MM.1S (cell line): ENCODE measurements at regions not wholly inside any gene's neighbourhood (a gene's known extent, or its start where the extent isn't known, plus 50 kb on each side); places are given as distances from the start of the nearest gene placed in this dataset.

Source experiments
- CTCF ChIP-seq: fragments of 300-600 bp; sonication (generic); IDR thresholded peaks from 2 replicates; pipeline ENCODE4 v1.5.1; 2016; ENCODE audit warnings: antibody characterized with exemption, low read length, mixed read lengths
- EZH2 ChIP-seq: fragments of 300-600 bp; sonication (generic); optimal IDR thresholded peaks from 2 replicates; pipeline ENCODE3; 2017; ENCODE audit warnings: low read depth, mild to moderate bottlenecking, antibody characterized with exemption, low read length, mixed read lengths
- EZH2phosphoT487 ChIP-seq: fragments of 300-600 bp; sonication (generic); IDR thresholded peaks from 2 replicates; pipeline ENCODE4 v1.6.1; 2018; ENCODE audit warnings: antibody characterized with exemption, low read length

GRCh38 chr2:16025211-16025875, 85.0 kb downstream of the MYCN start:
- no peak for TF ChIP-seq CTCF
- TF ChIP-seq EZH2, result no peak
- TF ChIP-seq EZH2phosphoT487, result no peak
